GM12864 (cell line): ENCODE measurements at regions not wholly inside any gene's neighbourhood (a gene's known extent, or its start where the extent isn't known, plus 50 kb on each side); places are given as distances from the start of the nearest gene placed in this dataset.

ENCODE experiments used
- DNase-seq: peaks from one replicate; pipeline ENCODE4 v3.0.0-alpha.2; 2011; ENCODE audit warnings: low read depth
- H3K4me3 ChIP-seq: 2 replicates; pipeline ENCODE4 v1.5.1; 2011; ENCODE audit warnings: mild to moderate bottlenecking, low read depth, low read length, control low read depth
- CTCF ChIP-seq: IDR thresholded peaks from 2 replicates; pipeline ENCODE4 v1.5.1; 2011; ENCODE audit warnings: low read depth, mild to moderate bottlenecking, moderate library complexity, low read length, control low read depth, inconsistent platforms; ENCODE audit errors: missing control alignments

GRCh38 chr7:109335951-109336350 lies 766.3 kb downstream of the DNAJB9 start:
- TF ChIP-seq CTCF, result no peak
- H3K4me3 ChIP-seq, result no peak overlapping the region
- no peak for DNase-seq

GRCh38 chr7:109336531-109336930 lies 766.9 kb downstream of the DNAJB9 start:
- no peak for TF ChIP-seq CTCF
- no peak for DNase-seq
- H3K4me3 ChIP-seq, result no peak overlapping the region

GRCh38 chr7:109343678-109344077 lies 774.0 kb downstream of the DNAJB9 start:
- no peak for TF ChIP-seq CTCF
- no peak for DNase-seq
- H3K4me3 ChIP-seq, result no peak overlapping the region

DNA sequence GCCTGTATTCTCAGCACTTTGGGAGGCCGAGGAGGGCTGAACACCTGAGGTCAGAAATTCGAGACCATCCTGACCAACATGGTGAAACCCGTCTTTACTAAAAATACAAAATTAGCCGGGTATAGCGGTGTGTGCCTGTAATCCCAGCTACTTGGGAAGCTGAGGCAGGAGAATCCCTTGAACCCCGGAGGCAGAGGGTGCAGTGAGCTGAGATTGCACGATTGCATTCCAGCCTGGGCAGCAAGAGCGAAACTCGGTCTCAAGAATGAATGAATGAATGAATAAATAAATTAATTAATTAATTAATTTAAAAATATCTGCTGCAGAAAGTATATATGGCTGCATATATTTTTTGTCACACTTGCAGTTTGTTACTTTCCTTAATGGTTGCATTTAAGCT lies 781.8 kb downstream of the DNAJB9 start:
- no peak for TF ChIP-seq CTCF
- no peak overlapping the region for H3K4me3 ChIP-seq
- no peak for DNase-seq

- no peak overlapping the region for H3K4me3 ChIP-seq
- no peak for TF ChIP-seq CTCF
- DNase-seq, result no peak
Observed at GRCh38 chr7:109354000-109354399, 784.3 kb downstream of the DNAJB9 start.

DNA sequence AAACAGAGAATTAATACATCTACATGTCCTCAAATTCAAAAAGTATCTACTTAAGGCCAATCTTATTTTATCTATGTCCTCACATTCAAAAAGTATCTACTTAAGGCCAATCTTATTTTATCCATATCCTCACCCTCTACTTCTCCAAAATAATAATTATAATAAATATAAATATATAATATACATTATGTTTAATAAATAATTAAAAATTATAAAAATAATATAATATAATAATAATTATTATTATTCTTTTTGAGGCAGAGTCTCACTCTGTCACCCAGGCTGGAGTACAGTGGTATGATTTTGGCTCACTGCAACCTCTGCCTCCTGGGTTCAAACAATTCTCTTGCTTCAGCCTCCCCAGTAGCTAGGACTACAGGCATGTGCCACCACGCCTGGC lies 784.9 kb downstream of the DNAJB9 start:
- H3K4me3 ChIP-seq, result no peak overlapping the region
- TF ChIP-seq CTCF, result no peak
- no peak for DNase-seq

DNA sequence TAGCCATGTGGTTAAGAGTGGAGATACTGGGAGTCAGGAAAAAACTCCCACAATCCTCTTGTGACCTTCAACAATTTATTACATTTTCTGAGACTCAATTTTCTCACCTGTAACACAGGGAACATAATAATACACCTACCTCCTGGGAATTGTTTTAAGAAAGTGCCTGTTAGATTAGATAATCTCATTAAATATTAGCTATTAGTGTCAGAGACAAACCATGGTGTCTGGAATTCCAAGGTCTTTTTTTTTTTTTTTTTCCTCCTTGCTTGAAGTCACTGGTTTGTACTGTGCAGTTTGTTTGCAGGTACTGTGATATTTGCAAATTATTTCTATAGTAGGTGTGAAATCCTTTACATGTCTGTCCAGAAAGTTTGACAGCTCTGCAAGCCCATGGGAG lies 806.1 kb downstream of the DNAJB9 start:
- DNase-seq, result no peak
- TF ChIP-seq CTCF, result no peak

More for the DNA sequence above, 806.1 kb downstream of the DNAJB9 start:
- H3K4me3 ChIP-seq, result no peak overlapping the region
